Activated CD4-positive, alpha-beta T cell treated with anti-CD3 and anti-CD28 coated beads, Interleukin-2, amount 50 U/mL, for 16 hours (primary cell): ENCODE measurements at regions not wholly inside any gene's neighbourhood (a gene's known extent, or its start where the extent isn't known, plus 50 kb on each side); places are given as distances from the start of the nearest gene placed in this dataset.
"Not testable (repeated sequence)": the region's sequence is repeated elsewhere in the genome, so short reads cannot be mapped to it uniquely, and the experiment has no call there.

Experiments
- DNase-seq: peaks from one replicate; pipeline ENCODE4 v3.0.0-alpha.2; 2020

- DNase-seq: no peak
Observed at GRCh38 chrX:110519501-110519900, 160.9 kb downstream of the RTL9 start.

DNA sequence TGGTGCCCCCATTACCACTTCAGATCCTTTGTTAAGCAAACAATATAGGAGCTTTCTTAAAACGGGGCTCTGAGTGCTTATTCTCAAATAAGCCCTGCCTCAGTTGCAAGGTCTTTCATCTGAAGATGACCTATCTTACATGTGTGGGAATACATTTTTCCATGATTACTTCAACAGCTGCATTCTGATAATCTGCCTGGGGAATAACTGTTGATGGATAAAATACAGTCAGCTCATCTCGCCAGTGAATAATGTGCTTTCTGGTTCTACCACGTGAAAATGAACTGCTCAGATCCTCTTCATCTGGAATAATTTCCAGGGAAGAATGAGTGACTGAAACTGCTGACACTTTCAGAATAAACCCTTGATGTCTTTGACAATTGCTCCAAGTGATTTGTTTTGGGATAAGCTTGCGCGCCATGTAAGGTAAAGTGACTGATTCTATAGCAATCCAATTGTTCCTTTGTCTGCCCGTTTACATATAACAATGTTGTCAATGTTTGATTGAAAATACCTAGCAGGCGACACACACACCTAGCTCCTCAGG, 161.3 kb downstream of the RTL9 start:
- DNase-seq: no peak

GRCh38 chrX:110520652-110521051, 162.0 kb downstream of the RTL9 start:
- not testable (repeated sequence) for DNase-seq

DNA sequence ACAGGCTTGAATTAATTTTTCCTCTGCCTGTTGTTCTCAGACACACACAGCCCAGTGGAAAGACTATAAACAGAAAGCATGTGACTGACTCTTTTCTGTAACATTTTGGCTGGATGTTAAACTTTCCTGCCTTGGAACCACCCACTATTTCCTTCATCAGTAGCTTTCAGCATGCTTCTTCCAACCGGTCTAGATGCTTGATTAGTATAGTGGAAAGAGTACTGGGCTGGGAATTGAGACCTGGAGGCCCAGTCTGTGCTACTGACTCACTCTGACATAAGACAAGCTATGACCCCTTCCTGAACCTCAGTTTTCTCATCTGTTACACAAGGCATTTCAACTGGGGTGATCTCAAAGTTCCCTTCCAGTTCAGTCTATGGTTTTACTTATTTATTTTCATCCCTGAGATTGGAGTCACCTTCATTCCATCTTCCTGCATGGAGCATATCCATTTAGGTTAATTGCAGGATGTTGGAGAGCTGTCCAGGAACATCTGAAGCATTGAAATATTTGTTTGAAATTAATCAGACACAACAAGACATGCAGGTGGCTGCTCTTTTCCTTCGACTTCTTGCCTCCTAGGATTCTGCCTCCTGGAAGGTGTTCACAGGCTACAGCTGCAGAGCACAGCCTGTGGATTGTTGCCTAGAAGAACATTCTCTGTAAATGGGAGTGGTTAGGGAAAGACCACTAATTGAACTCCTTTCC, 173.4 kb downstream of the RTL9 start:
- no peak for DNase-seq

DNA sequence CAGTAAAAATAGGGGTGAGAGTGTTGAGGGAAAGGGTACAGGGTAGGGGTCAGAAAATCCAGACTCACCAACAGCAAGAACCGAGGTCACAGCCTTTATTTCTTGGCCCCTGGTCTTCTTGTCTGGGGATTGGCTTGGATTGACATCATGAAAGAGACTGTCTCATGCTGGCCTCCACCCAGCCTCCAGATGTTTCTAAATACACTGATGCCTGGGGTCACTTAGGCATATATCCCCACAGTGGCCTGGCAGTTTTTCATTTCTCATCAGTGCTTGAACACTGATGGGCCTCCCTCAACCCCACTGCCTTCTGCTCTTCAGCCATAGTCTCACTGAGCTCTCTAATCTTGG, 173.9 kb downstream of the RTL9 start:
- DNase-seq: no peak

- DNase-seq: no peak
Observed at GRCh38 chrX:110536816-110537215, 178.2 kb downstream of the RTL9 start.

DNA sequence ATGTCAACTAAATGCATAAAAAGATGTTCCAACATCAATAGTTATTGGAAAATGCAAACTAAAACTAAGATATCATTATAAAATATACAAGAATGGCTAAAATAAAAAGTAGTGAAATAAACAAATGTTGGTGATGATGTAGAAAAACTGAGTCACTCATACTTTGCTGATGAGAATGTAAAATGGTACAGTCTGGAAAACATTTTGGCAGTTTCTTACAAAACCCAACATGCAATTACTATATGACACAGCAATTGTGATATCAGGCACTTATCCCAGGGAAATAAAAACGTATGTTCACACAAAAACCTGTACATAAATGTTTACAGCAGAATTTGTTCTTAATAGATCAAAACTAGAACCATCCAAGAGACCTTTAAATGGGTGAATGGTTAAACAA, 182.6 kb downstream of the RTL9 start:
- no peak for DNase-seq

- not testable (repeated sequence) for DNase-seq
Observed at GRCh38 chrX:110550854-110551253, 192.2 kb downstream of the RTL9 start.

- no peak for DNase-seq
Observed at GRCh38 chrX:110557864-110558263, 199.2 kb downstream of the RTL9 start.

GRCh38 chrX:110558406-110558805, 199.8 kb downstream of the RTL9 start:
- DNase-seq: no peak

- DNase-seq: no peak
Observed at GRCh38 chrX:110561034-110561433, 202.4 kb downstream of the RTL9 start.

- no peak for DNase-seq
Observed at GRCh38 chrX:110563282-110563681, 204.6 kb downstream of the RTL9 start.

DNA sequence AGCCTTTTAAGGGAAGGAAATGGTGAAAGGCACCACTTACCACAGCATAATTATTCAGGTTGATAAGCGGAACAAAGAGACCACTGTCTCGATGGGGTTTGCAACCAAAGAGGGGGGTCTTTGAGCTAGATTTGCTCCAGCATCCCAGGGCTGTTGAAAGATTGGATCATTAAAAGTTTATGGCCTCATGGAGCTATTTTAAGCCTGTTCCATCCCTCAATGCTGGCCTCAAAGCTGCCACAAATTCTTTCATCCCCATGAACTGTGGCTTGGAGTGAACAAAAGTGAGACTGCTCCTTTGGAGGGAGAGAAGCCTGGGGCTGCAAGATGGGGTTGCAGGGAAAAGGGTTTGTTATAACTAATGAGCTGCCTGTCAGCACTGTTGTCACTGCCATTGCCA, 209.8 kb downstream of the RTL9 start:
- no peak for DNase-seq

DNA sequence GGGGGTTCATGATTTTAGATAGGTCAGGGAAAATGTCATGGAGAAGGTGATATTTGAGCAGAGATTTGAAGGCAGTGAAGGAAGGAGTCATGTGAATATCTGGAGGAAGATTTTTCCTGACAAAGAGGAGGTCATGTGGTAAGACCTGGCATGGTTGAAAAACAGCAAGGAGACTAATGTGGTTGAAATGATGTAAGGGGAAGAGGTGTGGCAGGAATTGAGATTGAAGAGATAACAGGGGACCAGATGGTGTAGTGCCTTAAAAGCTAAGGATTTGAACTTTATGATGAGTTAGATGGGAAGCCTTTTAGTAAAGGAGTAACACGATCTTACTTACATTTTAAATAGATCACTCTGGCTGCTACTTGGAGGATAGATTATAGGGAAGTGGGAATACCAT, 210.9 kb downstream of the RTL9 start:
- no peak for DNase-seq

- DNase-seq: no peak
Observed at GRCh38 chrX:110578270-110578669, 217.3 kb downstream of the CHRDL1 start.

GRCh38 chrX:110584083-110584482, 211.5 kb downstream of the CHRDL1 start:
- no peak for DNase-seq

GRCh38 chrX:110588164-110588563, 207.5 kb downstream of the CHRDL1 start:
- DNase-seq: no peak

GRCh38 chrX:110588853-110589252, 206.8 kb downstream of the CHRDL1 start:
- DNase-seq: no peak

DNA sequence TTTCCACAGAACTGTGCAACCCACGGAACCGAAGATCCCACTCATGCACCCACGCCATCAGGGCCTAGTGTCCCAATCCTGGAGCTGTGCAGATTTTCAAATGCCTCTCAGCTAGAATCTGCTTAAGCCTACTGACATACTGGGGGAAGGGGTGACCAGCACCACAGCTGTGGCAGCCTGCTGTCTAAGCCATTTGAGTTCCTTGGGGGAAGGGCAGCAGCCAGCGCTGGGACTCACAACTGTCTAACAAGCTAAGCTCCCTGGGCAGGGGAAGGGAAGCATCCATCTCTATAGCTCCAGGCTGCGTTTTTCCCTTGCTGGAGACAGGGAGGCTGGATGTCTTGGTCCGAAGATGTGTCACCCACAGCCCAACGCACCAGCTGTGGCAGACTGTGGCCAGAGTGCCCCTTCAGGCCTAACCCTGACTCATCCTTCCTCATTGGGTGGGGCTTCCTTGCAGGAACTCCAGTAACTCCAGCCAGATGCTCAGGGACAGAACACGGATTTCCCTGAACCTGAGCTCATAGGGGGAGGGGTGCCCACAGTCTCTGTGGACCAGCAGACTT, 194.8 kb downstream of the CHRDL1 start:
- no peak for DNase-seq

- DNase-seq: no peak
Observed at GRCh38 chrX:110614596-110614995, 181.0 kb downstream of the CHRDL1 start.
